Spleen (tissue), 11 donors: ENCODE measurements at regions not wholly inside any gene's neighbourhood (a gene's known extent, or its start where the extent isn't known, plus 50 kb on each side); places are given as distances from the start of the nearest gene placed in this dataset.

ENCODE experiments used
- DNase-seq: peaks from one replicate; pipeline ENCODE4 v3.0.0-alpha.2; 2020
- H3K27ac ChIP-seq, 8 donors: fragments of 200-600 bp; sonication (generic) in 7 of 8; 1 replicate in 4 of 8; 2 replicates in 4 of 8; pipeline versions ENCODE4 v1.5.0 to v1.8.0; 2016 to 2021; ENCODE audit warnings: inconsistent platforms in 4 of 8, mild to moderate bottlenecking in 4 of 8, moderate library complexity in 1 of 8
- H3K27me3 ChIP-seq, 7 donors: fragments of 200-600 bp; sonication (generic) in 6 of 7; replicated peaks in 1 of 7; 1 replicate in 4 of 7; 2 replicates in 3 of 7; pipeline versions ENCODE4 v1.5.0 to v1.8.0; 2016 to 2021; ENCODE audit warnings: inconsistent platforms in 3 of 7, mild to moderate bottlenecking in 1 of 7
- H3K36me3 ChIP-seq, 6 donors: fragments of 200-600 bp; sonication (generic) in 5 of 6; 1 replicate in 4 of 6; 2 replicates in 2 of 6; pipeline versions ENCODE4 v1.5.0 to v1.8.0; 2016 to 2021; ENCODE audit warnings: inconsistent platforms in 2 of 6
- H3K4me1 ChIP-seq, 6 donors: fragments of 200-600 bp; sonication (generic) in 5 of 6; 1 replicate in 3 of 6; 2 replicates in 3 of 6; pipeline versions ENCODE4 v1.5.0 to v1.8.0; 2016 to 2021; ENCODE audit warnings: inconsistent platforms in 3 of 6
- H3K4me3 ChIP-seq, 8 donors: fragments of 200-600 bp; sonication (generic) in 7 of 8; 1 replicate in 4 of 8; 2 replicates in 4 of 8; pipeline versions ENCODE4 v1.5.0 to v1.8.0; 2016 to 2021; ENCODE audit warnings: inconsistent platforms in 4 of 8, mild to moderate bottlenecking in 4 of 8, moderate library complexity in 2 of 8
- H3K9me3 ChIP-seq, 8 donors: fragments of 200-600 bp; sonication (generic) in 7 of 8; 1 replicate in 4 of 8; 2 replicates in 4 of 8; pipeline versions ENCODE4 v1.5.0 to v1.8.0; 2016 to 2021; ENCODE audit warnings: inconsistent platforms in 4 of 8
- POLR2A ChIP-seq, 3 donors: fragments of 450-650 bp; IDR thresholded peaks; one replicate each; pipeline ENCODE4 v1.5.1; 2017; ENCODE audit warnings: antibody characterized with exemption in 3 of 3, mild to moderate bottlenecking in 1 of 3
- POLR2AphosphoS5 ChIP-seq, 3 donors: sonication (generic); formaldehyde crosslinking; IDR thresholded peaks; one replicate each; pipeline ENCODE4 v1.5.1; 2017; ENCODE audit warnings: antibody characterized with exemption in 3 of 3
- WGBS, 5 donors: extraction: QIAGEN DNeasy Blood & Tissue Kit in 3 of 5; methylation state at CpG; one replicate each; pipeline versions ENCODE4 v1.1.5 to v1.1.7; 2013 to 2018; 5-methylcytosine and 5-hydroxymethylcytosine counted together
- intact Hi-C: fragments of 100-400 bp; cut with DNase I; formaldehyde crosslinking; loops from one replicate; pipeline ENCODE4 v1.15.0; 2023; ENCODE audit warnings: low total_unique reads
- TF ChIP-seq, protein P1 (sequence below), 11 experiments: fragments of 200-600 bp in 7 of 11; fragments of 450-650 bp in 4 of 11; sonication (generic) in 4 of 11; IDR thresholded peaks in 8 of 11; conservative IDR thresholded peaks in 3 of 11; 1 replicate in 7 of 11; 2 replicates in 4 of 11; pipeline versions ENCODE4 v1.4.0 to v1.8.0; 2016 to 2021; ENCODE audit warnings: antibody characterized with exemption in 11 of 11, inconsistent platforms in 4 of 11, mild to moderate bottlenecking in 1 of 11
- donor health status: healthy with polysubstance abuse.
- donor health status: DM: no; HTN: no; CAD: no; lungs with moderate emphysema.
- donor health status: DM: no; HTN: no; CAD: no.
- donor health status: Bipolar disorder and iron deficiency.
- donor health status: healthy.
- donor health status: DM: no; HTN: no; CAD: no.
- donor health status: DM: yes; HTN: yes; CAD: no.

DNA sequence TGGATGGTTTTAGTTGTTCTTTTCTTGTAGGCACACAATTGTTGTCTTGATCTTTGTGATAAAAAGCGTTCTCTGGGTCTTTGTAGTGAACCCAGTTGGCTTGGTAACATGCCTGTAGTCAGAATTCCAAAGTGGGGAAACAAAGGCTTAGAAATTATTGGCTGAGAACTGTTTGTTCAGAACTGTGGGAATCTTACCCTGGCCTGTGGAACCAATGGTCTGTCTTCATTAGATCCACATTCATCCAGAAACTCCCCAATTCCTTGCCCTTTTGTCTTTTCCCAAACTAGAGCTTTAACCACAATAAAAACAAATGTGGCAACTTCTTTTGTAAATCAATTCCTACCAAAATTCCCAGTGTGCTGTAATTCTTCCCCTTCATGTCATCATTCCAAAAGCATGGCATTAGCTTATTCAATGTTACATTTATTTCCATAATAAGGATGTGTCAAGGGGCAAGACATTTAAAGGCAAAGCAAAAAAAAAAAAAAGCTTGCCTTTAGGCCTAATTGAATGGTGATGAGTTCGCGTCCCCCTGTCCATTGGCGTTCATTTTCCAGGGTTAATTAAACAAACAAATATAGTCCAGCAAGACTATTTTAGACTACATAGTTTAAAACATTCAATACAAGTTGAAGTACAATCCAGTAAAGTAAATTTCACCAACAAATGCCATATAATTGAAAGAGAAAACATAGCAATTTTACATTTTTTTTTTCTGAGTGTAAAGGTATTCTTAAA, 249.8 kb upstream of the ZNF608 start:
- no peak for DNase-seq
- intact Hi-C loops: no loop called here
- Histone ChIP-seq H3K4me3 (no peak overlapping the region), H3K27me3 (no peaks in the 10 kb centered on the region), H3K27ac (no peak overlapping the region), H3K9me3 (no peaks in the 10 kb centered on the region), H3K36me3 (no peaks in the 10 kb centered on the region), H3K4me1 (no peaks in the 10 kb centered on the region)
- whole genome bisulfite sequencing, 5 donors: 91 to 95% (median 94%) methylated on average over 4 of the region's 4 CpGs
- TF ChIP-seq POLR2AphosphoS5 (IDR thresholded peaks at IDR 0.05): no peak
- TF ChIP-seq, protein P1, sequence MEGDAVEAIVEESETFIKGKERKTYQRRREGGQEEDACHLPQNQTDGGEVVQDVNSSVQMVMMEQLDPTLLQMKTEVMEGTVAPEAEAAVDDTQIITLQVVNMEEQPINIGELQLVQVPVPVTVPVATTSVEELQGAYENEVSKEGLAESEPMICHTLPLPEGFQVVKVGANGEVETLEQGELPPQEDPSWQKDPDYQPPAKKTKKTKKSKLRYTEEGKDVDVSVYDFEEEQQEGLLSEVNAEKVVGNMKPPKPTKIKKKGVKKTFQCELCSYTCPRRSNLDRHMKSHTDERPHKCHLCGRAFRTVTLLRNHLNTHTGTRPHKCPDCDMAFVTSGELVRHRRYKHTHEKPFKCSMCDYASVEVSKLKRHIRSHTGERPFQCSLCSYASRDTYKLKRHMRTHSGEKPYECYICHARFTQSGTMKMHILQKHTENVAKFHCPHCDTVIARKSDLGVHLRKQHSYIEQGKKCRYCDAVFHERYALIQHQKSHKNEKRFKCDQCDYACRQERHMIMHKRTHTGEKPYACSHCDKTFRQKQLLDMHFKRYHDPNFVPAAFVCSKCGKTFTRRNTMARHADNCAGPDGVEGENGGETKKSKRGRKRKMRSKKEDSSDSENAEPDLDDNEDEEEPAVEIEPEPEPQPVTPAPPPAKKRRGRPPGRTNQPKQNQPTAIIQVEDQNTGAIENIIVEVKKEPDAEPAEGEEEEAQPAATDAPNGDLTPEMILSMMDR (IDR thresholded peaks at IDR 0.05 in 8 of 11, conservative IDR thresholded peaks at IDR 0.05 in 3 of 11): no peak
- no peak for TF ChIP-seq POLR2A (IDR thresholded peaks at IDR 0.05)

DNA sequence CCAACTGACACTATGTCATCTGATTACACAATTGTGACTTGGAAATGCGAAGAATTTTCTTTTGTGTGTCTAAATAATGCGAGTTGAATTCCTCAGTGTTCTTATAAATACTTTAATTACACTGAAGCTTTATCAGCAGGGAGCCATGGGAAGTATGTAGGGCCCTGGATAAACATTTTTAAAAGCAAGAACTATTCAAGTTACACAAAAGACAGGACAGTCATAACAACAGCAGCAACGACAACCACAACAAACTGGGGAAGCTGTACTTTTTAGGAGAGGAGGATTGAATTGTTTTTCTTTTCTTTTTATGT, 250.3 kb upstream of the ZNF608 start:
- TF ChIP-seq, protein P1 (IDR thresholded peaks at IDR 0.05 in 8 of 11, conservative IDR thresholded peaks at IDR 0.05 in 3 of 11): no peak
- TF ChIP-seq POLR2AphosphoS5 (IDR thresholded peaks at IDR 0.05) (no peak), POLR2A (IDR thresholded peaks at IDR 0.05) (no peak)
- no peak for DNase-seq
- no peak overlapping the region for H3K4me3 ChIP-seq
- no peaks in the 10 kb centered on the region for H3K9me3 ChIP-seq
- H3K4me1 ChIP-seq: no peaks in the 10 kb centered on the region
- H3K36me3 ChIP-seq: no peaks in the 10 kb centered on the region
- WGBS, 5 donors: 86 to 95% (median 90%) methylated on average over 3 of the region's 3 CpGs
- intact Hi-C loops: no loop called here
- H3K27me3 ChIP-seq: no peaks in the 10 kb centered on the region
- no peak overlapping the region for H3K27ac ChIP-seq

DNA sequence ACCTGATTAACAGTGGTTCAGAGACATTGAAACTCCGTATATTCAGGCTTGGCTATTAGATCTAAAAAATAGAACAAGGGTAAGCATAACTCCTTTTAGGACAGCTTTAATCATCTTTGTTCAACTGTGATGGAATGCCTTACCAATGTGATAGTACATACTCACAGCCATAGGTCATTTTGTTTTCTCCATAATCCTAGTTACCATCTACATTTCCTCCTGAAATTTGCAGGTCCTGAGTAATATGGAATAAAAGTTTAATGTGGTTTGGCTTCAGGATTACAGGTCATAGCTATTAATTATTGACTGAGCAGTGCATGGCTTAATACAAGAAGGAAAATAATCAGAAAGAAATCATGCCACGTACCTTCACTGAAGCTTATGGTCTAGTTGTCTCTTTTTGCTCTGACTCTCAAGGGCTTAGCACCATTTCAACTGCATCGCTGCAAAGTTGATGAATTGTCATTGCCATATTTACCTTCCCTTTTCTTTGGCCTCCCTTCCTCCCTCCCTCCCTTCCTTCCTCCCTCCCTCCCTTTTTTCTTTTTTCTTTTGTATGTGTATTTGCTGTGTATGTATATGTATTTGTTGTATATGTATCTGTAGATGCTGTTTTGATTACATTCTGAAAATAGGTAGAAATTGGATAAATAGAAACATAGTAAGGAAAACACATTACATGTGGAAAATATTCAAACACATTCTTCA, 250.9 kb upstream of the ZNF608 start:
- Histone ChIP-seq H3K27ac (no peak overlapping the region), H3K4me1 (no peaks in the 10 kb centered on the region), H3K4me3 (no peak overlapping the region), H3K36me3 (no peaks in the 10 kb centered on the region), H3K27me3 (no peaks in the 10 kb centered on the region), H3K9me3 (no peaks in the 10 kb centered on the region)
- WGBS, 5 donors: 78 to 94% (median 84%) methylated on average over 3 of the region's 3 CpGs
- intact Hi-C loops: no loop called here
- no peak for DNase-seq
- no peak for TF ChIP-seq POLR2AphosphoS5 (IDR thresholded peaks at IDR 0.05)
- TF ChIP-seq, protein P1 (IDR thresholded peaks at IDR 0.05 in 8 of 11, conservative IDR thresholded peaks at IDR 0.05 in 3 of 11): no peak
- no peak for TF ChIP-seq POLR2A (IDR thresholded peaks at IDR 0.05)

DNA sequence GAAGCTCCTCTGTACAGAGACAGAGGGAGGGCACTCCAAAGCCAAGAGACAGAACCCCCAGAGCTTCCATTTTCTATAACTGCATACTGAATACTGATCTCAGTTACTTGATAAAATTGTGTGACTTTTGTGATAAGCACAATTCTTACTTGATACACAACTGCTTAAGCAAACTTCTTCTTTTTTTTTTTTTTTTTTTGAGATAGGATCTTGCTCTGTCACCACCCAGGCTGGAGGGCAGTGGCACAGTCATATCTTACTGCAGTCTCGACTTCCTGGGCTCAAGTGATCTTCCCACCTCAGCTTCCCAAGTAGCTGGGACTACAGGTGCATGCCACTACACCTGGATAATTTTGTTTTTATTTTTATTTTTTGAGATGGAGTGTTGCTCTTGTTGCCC, 252.1 kb upstream of the ZNF608 start:
- no peak for DNase-seq
- H3K36me3 ChIP-seq: no peaks in the 10 kb centered on the region
- no peak overlapping the region for H3K4me3 ChIP-seq
- intact Hi-C loops: no loop called here
- no peaks in the 10 kb centered on the region for H3K9me3 ChIP-seq
- peaks cover 0 to 4% (median 0%) of the 10 kb centered on the region in 6 donors for H3K4me1 ChIP-seq
- H3K27me3 ChIP-seq: no peaks in the 10 kb centered on the region
- no peak overlapping the region for H3K27ac ChIP-seq
- WGBS, 5 donors: 70 to 83% (median 77%) methylated on average over 1 of the region's 1 CpG
- TF ChIP-seq, protein P1 (IDR thresholded peaks at IDR 0.05 in 8 of 11, conservative IDR thresholded peaks at IDR 0.05 in 3 of 11): no peak
- no peak for TF ChIP-seq POLR2A (IDR thresholded peaks at IDR 0.05)
- no peak for TF ChIP-seq POLR2AphosphoS5 (IDR thresholded peaks at IDR 0.05)
